GM19468 (cell line): ENCODE measurements at regions not wholly inside any gene's neighbourhood (a gene's known extent, or its start where the extent isn't known, plus 50 kb on each side); places are given as distances from the start of the nearest gene placed in this dataset.

Source experiments
- ATAC-seq: cut with Tn5 transposase; IDR thresholded peaks from one replicate; pipeline ENCODE4 v1.9.1; 2021; ENCODE audit warnings: mild to moderate bottlenecking, moderate library complexity, moderate number of reproducible peaks; ENCODE audit not compliant: unreplicated experiment; ENCODE audit errors: extremely low read depth

GRCh38 chr2:56089931-56090330, 93.9 kb upstream of the CCDC85A start:
- ATAC-seq: no peak

- no peak for ATAC-seq
Measured at GRCh38 chr2:56099963-56100362, 83.8 kb upstream of the CCDC85A start.

GRCh38 chr2:56100791-56101312, 82.9 kb upstream of the CCDC85A start:
- no peak for ATAC-seq

GRCh38 chr2:56102098-56102497, 81.7 kb upstream of the CCDC85A start:
- ATAC-seq: no peak

- no peak for ATAC-seq
Measured at GRCh38 chr2:56102866-56103265, 80.9 kb upstream of the CCDC85A start.

GRCh38 chr2:56104962-56105361, 78.8 kb upstream of the CCDC85A start:
- ATAC-seq: no peak

GRCh38 chr2:56107502-56108220, 76.1 kb upstream of the CCDC85A start:
- ATAC-seq: no peak

- ATAC-seq: no peak
Measured at GRCh38 chr2:56108806-56109205, 75.0 kb upstream of the CCDC85A start.

GRCh38 chr2:56109994-56110393, 73.8 kb upstream of the CCDC85A start:
- no peak for ATAC-seq

GRCh38 chr2:56113382-56113975, 70.3 kb upstream of the CCDC85A start:
- ATAC-seq: no peak

GRCh38 chr2:56117764-56118163, 66.0 kb upstream of the CCDC85A start:
- no peak for ATAC-seq

- ATAC-seq: no peak
Measured at GRCh38 chr2:56118474-56118873, 65.3 kb upstream of the CCDC85A start.

- ATAC-seq: no peak
Measured at GRCh38 chr2:56121995-56122394, 61.8 kb upstream of the CCDC85A start.

GRCh38 chr2:56123538-56123937, 60.3 kb upstream of the CCDC85A start:
- no peak for ATAC-seq

GRCh38 chr2:56127010-56127409, 56.8 kb upstream of the CCDC85A start:
- ATAC-seq: no peak

GRCh38 chr2:56127463-56128152, 56.2 kb upstream of the CCDC85A start:
- no peak for ATAC-seq

GRCh38 chr2:56128235-56128634, 55.6 kb upstream of the CCDC85A start:
- ATAC-seq: no peak

GRCh38 chr2:56130463-56131070, 53.2 kb upstream of the CCDC85A start:
- ATAC-seq: no peak

- ATAC-seq: no peak
Measured at GRCh38 chr2:56132138-56132537, 51.7 kb upstream of the CCDC85A start.

- ATAC-seq: no peak
Measured at GRCh38 chr2:56133441-56133840, 50.3 kb upstream of the CCDC85A start.
